Gastroesophageal sphincter (tissue), 3 donors: ENCODE measurements at regions not wholly inside any gene's neighbourhood (a gene's known extent, or its start where the extent isn't known, plus 50 kb on each side); places are given as distances from the start of the nearest gene placed in this dataset.

ENCODE experiments used
- EP300 ChIP-seq: sonication (generic); formaldehyde crosslinking; IDR thresholded peaks from one replicate; pipeline ENCODE4 v1.6.1; 2017; ENCODE audit warnings: antibody characterized with exemption, mild to moderate bottlenecking
- POLR2A ChIP-seq, 2 donors: fragments of 450-650 bp; IDR thresholded peaks; one replicate each; pipeline ENCODE4 v1.6.1; 2017; ENCODE audit warnings: antibody characterized with exemption in 2 of 2, mild to moderate bottlenecking in 2 of 2, moderate library complexity in 1 of 2
- TF ChIP-seq, protein P1 (sequence below), 4 experiments: fragments of 200-600 bp in 2 of 4; fragments of 450-650 bp in 2 of 4; sonication (generic) in 1 of 4; IDR thresholded peaks; one replicate each; pipeline ENCODE4 v1.5.1; 2017 to 2019; ENCODE audit warnings: antibody characterized with exemption in 4 of 4, mild to moderate bottlenecking in 2 of 4, moderate library complexity in 2 of 4

DNA sequence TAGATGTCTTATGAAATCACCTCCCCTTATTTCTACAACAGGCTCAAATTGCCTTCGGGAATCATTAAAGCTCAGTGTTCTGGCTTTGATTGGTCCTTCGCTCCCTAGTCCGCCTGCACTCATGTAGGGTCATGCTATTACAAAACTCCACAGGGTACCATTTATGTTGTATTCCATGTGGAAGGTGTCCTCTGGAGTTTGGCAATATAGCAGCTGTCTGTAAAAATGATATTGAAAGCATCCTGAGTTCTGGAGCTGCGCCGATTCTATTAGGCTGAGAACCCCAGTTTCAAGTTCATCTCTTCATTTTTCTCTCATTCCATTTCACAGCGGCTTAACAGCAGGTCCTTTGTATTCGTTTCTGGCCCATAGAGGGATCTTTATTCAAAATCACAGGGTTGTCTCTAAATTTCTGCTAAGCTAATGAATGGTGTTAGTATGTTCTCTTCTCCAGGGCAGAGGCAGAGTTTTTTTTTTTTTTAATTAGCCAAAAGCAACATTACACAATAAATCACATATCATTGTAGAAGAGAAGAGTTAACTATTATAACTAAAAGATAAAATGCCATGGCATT lies 71.9 kb upstream of the TEKT1 start:
- TF ChIP-seq POLR2A (IDR thresholded peaks at IDR 0.05) (no peak), EP300 (no peak)
- TF ChIP-seq, protein P1, sequence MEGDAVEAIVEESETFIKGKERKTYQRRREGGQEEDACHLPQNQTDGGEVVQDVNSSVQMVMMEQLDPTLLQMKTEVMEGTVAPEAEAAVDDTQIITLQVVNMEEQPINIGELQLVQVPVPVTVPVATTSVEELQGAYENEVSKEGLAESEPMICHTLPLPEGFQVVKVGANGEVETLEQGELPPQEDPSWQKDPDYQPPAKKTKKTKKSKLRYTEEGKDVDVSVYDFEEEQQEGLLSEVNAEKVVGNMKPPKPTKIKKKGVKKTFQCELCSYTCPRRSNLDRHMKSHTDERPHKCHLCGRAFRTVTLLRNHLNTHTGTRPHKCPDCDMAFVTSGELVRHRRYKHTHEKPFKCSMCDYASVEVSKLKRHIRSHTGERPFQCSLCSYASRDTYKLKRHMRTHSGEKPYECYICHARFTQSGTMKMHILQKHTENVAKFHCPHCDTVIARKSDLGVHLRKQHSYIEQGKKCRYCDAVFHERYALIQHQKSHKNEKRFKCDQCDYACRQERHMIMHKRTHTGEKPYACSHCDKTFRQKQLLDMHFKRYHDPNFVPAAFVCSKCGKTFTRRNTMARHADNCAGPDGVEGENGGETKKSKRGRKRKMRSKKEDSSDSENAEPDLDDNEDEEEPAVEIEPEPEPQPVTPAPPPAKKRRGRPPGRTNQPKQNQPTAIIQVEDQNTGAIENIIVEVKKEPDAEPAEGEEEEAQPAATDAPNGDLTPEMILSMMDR (IDR thresholded peaks at IDR 0.05) = no peak
